HL-60 (cell line): ENCODE measurements at regions not wholly inside any gene's neighbourhood (a gene's known extent, or its start where the extent isn't known, plus 50 kb on each side); places are given as distances from the start of the nearest gene placed in this dataset.

Experiments used
- POLR2AphosphoS5 ChIP-seq: IDR thresholded peaks from 2 replicates; pipeline ENCODE4 v1.6.1; 2012; ENCODE audit warnings: low read depth
- SPI1 ChIP-seq: IDR thresholded peaks from 2 replicates; pipeline ENCODE4 v1.6.1; 2012; ENCODE audit warnings: low read depth, mild to moderate bottlenecking, borderline replicate concordance

DNA sequence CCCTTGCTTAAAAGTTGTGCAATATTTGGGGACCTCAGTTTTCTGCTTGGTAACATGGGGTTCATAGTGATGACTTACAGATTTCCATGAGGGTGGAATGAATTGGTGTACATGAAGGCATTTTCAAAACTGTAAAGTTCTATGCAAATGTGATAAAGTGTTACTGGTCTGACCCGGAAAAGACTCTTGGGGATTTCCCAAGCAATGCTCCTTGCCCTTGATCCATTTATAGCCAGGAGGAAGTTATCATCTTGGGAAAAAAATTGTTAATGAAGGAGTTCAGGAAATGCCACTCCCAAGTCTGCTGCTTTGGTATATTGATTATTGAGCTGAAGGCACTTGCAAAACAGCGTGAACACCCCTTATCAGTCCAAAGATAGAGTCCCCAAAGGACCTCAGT is 96.3 kb upstream of the ZPBP start:
- TF ChIP-seq POLR2AphosphoS5 (no peak), SPI1 (no peak)
